AG04450 (cell line): ENCODE measurements at regions not wholly inside any gene's neighbourhood (a gene's known extent, or its start where the extent isn't known, plus 50 kb on each side); places are given as distances from the start of the nearest gene placed in this dataset.

Experiments
- CTCF ChIA-PET: fragments of 300-600, 350-600 bp; formaldehyde crosslinking; extraction: SDS; loops from one replicate; lab custom pipeline; 2022; ENCODE audit warnings: antibody characterized with exemption, inconsistent platforms; lab: Charles Lee
- POLR2A ChIA-PET: fragments of 350-600 bp; formaldehyde crosslinking; extraction: SDS; loops from one replicate; lab custom pipeline; 2021; ENCODE audit warnings: antibody characterized with exemption, inconsistent platforms; lab: Yijun Ruan, JAX
- DNase-seq: peaks from one replicate; pipeline ENCODE4 v3.0.0-alpha.2; 2011; ENCODE audit warnings: low read depth, low spot score
- H3K27ac ChIP-seq: one replicate; pipeline ENCODE4 v1.5.1; 2012; ENCODE audit warnings: low read depth, low read length, control low read depth
- H3K27me3 ChIP-seq: one replicate; pipeline ENCODE4 v1.6.0; 2012; ENCODE audit warnings: low read length; ENCODE audit not compliant: control insufficient read depth, insufficient read depth
- H3K4me3 ChIP-seq: 2 replicates; pipeline ENCODE4 v1.5.1; 2011; ENCODE audit warnings: mild to moderate bottlenecking, low read depth, low read length, control low read depth
- H3K9me3 ChIP-seq: 2 replicates; pipeline ENCODE4 v1.5.1; 2012; ENCODE audit warnings: low read length; ENCODE audit not compliant: control insufficient read depth, insufficient read depth
- CTCF ChIP-seq: IDR thresholded peaks from 2 replicates; pipeline ENCODE4 v1.5.1; 2011; ENCODE audit warnings: low read depth, low read length, control low read depth, inconsistent platforms

GRCh38 chr2:16207611-16208010, 267.3 kb downstream of the MYCN start:
- no peak for DNase-seq
- peaks cover 29% of the 10 kb centered on the region for H3K9me3 ChIP-seq
- no peak for TF ChIP-seq CTCF
- H3K4me3 ChIP-seq = no peak overlapping the region
- POLR2A ChIA-PET = no interaction called here
- no peaks in the 10 kb centered on the region for H3K27me3 ChIP-seq
- no peak overlapping the region for H3K27ac ChIP-seq
- CTCF ChIA-PET = no interaction called here

DNA sequence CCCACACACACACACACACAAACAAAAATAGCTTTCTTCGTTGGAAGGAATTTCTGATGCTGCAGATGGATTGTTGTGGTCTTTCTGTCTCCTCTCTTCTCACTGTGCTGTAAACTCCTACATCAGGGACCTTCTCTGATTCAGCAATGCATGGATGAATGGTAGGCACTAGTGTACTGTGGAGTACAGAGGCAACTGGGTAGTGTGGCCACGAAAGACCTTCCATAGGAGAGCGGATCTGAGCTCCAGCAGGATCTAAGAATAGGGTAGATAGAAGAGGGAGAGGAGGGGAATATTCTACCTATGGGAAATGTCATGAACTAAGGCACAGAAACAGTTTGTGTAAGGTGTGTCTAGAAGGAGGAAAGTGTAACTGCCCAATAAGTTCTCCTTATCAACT, 266.8 kb downstream of the MYCN start:
- Histone ChIP-seq H3K27ac (no peak overlapping the region), H3K4me3 (no peak overlapping the region), H3K27me3 (no peaks in the 10 kb centered on the region), H3K9me3 (peaks cover 34% of the 10 kb centered on the region)
- DNase-seq = no peak
- CTCF ChIA-PET = no interaction called here
- POLR2A ChIA-PET = no interaction called here
- no peak for TF ChIP-seq CTCF

DNA sequence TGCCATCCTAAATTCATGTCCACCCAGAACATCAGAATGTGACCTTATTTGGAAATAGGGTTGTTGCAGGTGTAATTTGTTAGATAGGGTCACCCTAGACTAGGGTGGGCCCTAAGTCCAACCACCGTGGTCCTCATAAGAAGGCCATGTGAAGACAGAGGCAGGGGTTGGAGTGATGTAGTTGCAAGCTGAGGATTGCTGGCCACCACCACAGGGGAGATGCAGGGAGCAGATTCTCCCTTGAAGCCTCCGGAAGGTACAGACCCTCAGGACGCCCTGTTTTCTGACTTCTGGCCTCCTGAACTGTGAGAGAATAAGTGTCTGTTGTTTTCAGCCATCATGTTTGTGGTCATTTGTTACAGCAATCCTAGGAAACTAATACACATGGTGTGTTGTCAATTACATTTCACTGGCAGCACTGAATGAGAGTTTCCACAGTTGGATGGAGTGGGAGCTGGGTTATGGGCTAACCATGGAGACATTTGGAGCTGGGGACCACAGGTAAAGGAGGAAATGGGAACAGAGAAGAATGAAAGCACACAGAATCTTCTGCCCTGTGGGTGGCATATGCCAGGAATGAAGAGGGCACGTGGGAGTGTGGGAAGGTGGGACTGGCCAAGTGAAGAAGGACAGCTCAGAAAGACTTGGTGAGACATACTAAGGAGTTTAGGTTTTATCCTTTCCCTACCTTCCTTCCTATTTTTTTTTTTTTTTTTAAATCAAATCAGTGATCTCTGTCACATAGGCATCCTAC, 266.0 kb downstream of the MYCN start:
- no peak for TF ChIP-seq CTCF
- CTCF ChIA-PET = no interaction called here
- no peak overlapping the region for H3K4me3 ChIP-seq
- DNase-seq = no peak
- H3K9me3 ChIP-seq = peaks cover 37% of the 10 kb centered on the region
- POLR2A ChIA-PET = no interaction called here
- no peaks in the 10 kb centered on the region for H3K27me3 ChIP-seq
- no peak overlapping the region for H3K27ac ChIP-seq

GRCh38 chr2:16205631-16206030, 265.3 kb downstream of the MYCN start:
- no peak for DNase-seq
- ChIA-PET POLR2A (no interaction called here), CTCF (no interaction called here)
- Histone ChIP-seq H3K9me3 (peaks cover 43% of the 10 kb centered on the region), H3K27ac (no peak overlapping the region), H3K27me3 (no peaks in the 10 kb centered on the region), H3K4me3 (no peak overlapping the region)
- no peak for TF ChIP-seq CTCF

GRCh38 chr2:16204886-16205620, 264.7 kb downstream of the MYCN start:
- DNase-seq = no peak
- POLR2A ChIA-PET = no interaction called here
- Histone ChIP-seq H3K9me3 (peaks cover 43% of the 10 kb centered on the region), H3K27ac (no peak overlapping the region), H3K27me3 (no peaks in the 10 kb centered on the region), H3K4me3 (no peak overlapping the region)
- TF ChIP-seq CTCF = no peak
- CTCF ChIA-PET = no interaction called here
